HT1080 (cell line): ENCODE measurements at regions not wholly inside any gene's neighbourhood (a gene's known extent, or its start where the extent isn't known, plus 50 kb on each side); places are given as distances from the start of the nearest gene placed in this dataset.
A peak's percentile ranks its signal among the peaks of the same experiment; 100 is the strongest.
"Not testable (repeated sequence)": the region's sequence is repeated elsewhere in the genome, so short reads cannot be mapped to it uniquely, and the experiment has no call there.

ENCODE experiments used
- DNase-seq: peaks from one replicate; pipeline ENCODE4 v3.0.0-alpha.2; 2015; ENCODE audit warnings: low read depth

DNA sequence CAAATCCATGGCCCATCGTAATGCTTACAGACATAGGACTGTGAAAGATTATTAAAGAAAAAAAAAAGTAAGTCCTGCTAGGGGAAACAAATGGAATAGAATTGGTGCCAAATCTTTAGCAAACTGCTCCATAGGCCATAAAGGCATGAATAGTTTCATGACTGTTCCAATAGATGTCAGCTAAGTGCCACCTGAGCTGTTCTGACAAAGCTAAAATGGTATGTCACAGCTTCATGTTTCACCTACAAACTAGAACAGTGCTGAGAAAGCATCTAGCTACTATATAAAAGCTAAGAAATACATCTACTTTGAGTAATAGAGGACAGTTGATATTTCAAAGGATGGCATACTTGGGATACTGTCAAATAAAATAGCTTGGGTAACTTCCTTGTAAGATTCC is 771.6 kb upstream of the CA10 start:
- DNase-seq = no peak

DNA sequence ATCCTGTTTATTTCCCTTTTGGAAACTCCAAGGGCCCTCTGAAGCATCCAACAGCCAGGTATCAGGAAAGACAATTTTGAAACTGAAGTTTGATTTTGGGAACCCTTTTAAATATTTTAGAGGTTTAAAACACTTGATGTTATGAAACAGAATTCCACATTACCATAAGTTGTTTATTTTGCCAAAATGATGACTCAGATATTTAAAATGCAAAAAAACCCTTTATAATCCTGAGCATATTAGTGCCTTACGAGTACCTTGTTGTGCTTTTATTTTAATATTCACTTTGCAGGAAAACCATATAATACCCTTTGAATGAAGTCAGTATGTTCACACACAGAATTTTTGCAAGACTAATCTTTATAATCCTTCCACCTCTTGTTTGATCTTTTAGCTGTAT is 765.1 kb upstream of the CA10 start:
- no peak for DNase-seq

DNA sequence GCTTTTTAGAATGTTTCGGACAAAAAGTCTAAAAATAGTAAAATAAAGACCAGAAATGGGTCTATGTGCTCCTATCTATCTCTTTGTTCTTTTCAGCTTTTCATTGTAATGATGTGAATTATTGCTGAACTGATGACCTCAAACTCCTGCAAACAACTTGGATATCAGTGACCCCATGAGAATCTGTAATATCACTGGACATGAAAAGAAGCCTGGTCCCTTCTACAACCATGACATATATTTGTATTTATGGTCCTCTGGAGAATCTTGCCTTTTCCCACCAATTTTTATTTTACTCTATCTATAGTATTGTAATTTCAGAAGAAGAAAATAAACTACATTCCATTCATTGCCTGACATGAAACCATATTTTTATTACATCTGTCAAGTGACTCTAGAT is 740.7 kb upstream of the CA10 start:
- DNase-seq = no peak

DNA sequence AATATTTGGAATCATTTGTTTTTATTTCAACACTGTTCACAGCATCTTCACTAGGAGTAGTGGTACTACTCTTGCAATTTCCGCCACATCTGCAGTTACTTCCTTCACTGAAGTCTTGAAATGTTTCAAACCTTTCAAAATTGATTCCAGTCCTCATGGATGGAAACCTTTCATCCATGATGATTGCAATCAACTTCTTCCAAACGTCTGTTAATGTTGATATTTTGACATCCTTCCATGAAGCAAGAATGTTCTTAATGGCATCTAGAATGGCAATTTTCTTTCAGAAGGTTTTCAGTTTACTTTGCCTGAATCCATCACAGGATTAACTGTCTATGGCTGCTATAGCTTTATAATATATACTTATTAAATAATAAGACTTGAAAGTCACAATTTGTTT is 736.8 kb upstream of the CA10 start:
- no peak for DNase-seq

DNA sequence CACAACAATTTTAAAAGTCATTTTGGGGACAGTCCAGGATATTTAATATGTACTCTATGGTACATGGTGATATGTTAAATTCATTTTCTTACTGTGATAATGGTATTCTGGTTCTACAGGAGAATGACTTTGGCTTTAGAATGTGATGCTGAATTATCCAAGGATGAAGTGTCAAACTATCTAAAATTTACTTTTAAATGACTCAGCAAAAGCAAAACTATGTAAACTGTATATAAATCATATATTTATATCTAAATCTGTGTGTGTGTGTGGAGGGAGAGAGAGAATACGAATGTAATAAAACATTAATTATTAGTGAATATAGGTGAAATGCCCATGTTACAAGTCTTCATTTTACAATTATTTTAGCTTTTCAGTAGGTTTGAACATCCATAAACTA is 733.8 kb upstream of the CA10 start:
- no peak for DNase-seq

DNA sequence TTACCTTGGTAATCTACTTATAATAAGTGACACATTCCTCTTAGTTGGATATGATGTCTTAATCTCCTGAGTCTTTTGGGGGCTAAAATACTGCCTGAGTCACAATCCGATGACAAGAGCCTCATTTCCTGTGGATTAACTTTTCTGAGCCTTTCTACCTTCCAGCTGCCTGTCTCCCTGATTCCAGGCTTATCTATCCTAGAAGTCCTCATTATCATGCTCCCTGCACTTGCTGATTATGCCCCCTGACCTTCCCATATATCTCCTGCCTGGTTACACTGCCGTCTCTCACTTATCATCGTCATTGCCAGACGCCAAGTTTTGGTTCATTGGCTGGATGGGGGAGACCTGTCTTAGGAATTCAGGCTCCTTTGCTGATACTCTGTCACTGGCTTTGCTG is 727.4 kb upstream of the CA10 start:
- DNase-seq = peak; percentile 7

DNA sequence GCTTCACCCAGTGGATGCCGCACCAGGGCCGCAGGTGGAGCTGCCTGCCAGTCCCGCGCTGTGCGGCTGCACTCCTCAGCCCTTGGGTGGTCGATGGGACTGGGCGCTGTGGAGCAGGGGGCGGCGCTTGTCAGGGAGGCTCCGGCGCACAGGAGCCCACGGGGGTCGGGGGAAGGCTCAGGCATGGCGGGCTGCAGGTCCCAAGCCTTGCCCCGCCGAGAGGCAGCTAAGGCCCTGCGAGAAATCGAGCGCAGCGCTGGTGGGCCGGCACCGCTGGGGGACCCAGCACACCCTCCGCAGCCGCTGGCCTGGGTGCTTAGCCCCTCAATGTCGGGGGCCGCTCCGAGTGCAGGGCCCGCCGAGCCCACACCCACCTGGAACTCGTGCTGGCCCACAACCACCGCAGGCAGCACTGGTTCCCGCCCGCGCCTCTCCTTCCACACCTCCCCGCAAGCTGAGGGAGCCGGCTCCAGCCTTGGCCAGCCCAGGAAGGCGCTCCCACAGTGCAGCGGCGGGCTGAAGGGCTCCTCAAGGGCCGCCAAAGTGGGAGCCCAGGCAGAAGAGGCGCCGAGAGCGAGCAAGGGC is 725.5 kb upstream of the CA10 start:
- not testable (repeated sequence) for DNase-seq

DNA sequence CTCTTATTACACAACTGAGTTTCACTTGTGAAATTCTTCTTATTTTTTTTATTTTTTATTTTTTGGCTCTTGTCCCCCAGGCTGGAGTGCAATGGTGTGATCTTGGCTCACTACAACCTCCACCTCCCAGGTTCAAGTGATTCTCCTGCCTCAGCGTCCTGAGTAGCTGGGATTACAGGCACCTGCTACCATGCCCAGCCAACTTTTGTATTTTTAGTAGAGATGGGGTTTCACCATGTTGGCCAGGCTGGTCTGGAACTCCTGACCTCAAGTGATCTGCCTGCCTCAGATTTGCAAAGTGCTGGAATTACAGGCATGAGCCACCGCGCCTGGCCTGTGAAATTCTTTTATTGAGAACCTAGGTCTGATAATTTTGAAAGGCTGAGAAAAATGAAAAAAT is 688.3 kb upstream of the CA10 start:
- not testable (repeated sequence) for DNase-seq

DNA sequence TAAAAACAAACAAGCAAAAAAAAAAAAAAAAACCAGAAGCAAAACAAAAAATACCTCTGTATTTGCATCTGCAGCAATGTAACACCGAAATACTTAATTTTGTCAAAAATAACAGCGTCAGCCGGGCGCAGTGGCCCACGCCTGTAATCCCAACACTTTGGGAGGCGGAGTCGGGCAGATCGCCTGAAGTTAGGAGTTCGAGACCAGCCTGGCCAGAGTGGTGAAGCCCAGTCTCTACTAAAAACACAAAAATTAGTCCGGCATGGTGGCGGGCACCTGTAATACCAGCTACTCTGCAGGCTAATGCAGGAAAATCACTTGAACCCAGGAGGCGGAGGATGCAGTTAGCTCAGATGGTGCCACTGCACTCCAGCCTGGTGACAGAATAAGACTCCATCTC is 683.5 kb upstream of the CA10 start:
- DNase-seq = no peak

DNA sequence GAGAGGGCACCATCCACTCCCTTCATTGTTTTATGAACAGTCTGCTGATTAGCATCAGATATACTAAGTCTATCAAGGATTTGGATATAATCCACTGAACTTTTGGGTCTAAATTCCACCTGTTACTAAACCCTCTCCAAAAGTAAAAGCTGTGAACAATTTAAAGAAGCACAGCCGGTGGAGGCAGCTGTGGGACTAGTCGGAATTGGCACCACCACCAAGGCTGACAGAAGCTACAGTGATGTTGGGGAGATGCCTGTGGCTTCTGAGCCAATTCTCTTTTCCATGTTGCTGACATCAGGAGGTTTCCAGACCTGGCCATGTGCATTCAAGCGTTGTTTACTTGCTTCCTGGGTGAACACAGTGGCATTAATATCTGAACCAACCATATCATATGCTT is 679.0 kb upstream of the CA10 start:
- no peak for DNase-seq

DNA sequence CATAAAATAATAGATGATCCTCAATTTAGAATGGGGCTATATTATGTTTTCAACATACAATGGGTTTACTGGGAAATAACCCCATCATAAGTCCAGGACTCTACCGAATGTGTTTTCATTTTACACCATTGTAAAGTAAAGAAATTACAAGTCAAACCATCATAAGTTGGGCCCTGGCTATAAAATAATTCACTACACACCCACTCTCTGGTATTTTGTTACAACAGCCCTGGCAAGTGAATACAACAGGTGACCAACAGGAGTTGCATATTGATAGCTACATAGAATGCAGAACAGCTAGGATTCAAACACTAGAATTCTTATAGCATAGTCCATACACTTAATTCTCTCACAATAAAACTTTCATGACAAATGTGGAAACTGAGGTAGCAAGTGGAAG is 673.0 kb upstream of the CA10 start:
- no peak for DNase-seq

DNA sequence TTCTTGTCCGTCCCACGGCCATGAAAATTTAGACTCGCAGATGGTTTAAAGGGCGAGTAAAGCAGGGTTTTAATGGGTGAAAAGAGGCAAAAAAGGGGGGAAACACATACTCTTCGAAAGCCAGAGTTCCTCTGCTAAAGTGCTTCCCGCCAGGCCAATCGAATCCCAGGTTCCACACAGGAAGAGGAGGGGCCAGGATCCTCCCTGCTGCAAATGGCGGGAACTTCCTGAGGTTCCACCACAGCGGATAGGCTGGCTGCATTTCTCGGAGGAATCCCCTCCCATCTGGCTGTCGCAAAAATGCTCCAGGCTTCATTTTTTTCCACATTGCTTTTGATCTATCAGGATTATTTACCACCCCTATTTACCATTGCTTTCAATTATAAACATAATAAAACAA is 670.1 kb upstream of the CA10 start:
- peak; percentile 85 for DNase-seq

DNA sequence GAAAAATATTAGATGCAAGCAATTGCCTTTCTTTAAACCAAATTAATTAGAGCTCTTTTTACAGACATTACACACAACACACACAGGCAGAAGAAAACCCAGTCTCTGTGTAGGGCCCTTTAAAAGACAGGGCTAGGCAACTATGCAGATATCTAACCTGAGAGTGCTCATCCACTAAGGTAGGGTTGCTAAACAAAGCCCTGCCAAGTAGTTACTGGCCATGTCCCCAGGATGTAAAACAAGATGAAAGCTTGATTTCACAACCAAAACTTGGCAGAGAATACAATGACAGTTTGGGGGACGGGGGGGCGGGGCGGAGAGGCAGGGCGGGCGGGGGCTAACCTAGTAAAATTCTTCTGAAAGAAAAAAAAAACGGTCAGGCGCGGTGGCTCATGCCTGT is 669.0 kb upstream of the CA10 start:
- DNase-seq = no peak

DNA sequence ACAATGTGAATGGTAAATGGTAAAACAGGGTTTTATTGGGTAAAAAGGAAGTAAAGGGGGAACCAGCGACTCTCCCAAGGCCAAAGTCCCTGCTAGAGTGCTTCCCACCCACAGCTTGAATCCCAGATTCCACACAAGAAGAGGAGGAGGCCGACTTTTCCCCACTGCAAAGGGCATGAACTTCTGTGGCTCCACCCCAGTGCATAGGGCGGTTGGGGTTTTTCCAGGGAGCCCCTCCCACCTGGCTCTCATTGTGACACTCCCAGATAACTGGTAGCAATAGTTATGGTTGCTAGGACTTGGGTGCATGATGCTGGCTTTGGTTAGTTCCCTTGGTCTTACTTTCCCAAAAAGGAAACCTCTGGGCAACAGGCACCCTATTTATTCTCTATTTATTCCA is 666.0 kb upstream of the CA10 start:
- no peak for DNase-seq

DNA sequence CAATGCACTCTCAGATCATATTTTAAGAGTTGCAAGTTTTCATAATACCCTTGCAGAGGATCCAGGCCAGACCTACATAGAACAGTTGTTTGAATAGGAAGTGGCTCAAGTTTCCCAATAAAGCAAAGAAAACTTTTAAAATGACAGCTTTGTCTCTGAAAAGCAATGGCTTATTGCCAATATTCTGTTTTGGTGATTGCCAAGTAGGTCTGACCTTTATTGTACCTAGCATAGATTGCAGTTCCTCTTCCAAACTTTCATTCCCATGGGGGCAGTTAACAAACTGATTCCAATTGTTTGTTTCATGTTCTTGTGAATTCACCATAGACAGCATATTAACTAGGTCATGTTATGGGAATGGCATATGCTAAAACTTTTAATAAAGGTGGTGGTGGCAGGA is 664.6 kb upstream of the CA10 start:
- no peak for DNase-seq

DNA sequence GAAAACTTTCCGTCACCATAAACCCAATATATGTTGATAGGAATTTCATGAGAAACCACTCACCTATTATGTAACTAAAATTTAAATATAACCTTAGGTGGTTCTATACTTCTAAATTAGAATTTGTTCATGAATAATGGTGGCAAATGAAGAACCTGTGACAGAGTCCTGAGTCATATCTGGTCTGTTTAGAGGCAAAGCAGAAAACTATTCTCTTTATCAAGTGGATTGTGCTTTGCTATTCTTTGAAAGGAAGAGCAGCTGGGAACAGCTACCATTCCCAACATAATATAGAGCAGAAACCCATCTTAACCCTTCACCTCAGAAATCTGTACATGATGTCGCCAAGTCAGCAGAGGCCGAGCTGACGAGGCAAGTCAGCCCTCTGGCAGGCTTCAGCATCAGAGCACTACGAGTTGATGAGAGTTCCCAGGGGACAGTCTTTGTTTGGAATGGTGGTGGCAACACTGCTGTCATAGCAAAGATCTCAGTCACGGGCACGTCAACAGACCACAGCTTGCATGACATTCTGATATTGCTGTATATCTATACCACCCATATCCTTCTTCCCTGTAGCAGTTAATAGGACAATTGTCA is 631.9 kb upstream of the CA10 start:
- DNase-seq = peak; percentile 56

DNA sequence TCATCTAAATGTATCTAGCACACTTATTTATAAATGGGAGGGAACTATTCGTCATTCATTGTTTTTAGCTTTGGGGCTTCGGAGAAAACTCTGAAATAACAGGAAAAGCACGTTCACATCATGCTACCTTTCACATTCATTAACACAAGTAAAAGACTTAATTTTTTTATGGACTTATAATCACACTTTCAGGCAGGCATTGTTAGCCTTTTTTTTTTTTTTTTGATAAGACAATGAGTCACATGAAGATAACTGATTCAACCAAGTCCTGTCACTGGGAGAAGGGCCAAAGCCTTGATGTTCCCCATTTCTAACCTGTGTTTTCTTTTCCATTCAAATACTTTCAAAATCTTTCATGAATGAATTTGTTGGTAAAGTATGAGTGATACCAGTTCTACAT is 631.3 kb upstream of the CA10 start:
- peak; percentile 24 for DNase-seq

DNA sequence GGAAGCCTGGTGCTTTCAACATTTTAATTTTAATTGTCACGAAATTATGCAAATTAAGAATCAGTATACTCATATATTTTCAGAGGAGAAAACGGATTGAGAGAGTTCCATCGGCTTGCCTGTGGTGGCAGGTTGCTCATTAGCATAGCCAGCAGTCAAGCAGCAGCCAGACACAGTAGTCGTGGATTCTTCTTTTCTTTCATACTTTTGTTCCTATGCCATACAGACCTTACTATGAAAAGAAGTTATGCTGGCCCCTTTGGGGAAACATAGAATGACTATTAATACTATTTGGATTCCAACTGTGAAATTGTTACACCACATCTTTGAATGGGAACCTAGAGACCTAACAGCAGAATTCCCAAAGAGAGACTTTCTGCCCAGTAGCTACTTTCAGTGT is 617.7 kb upstream of the CA10 start:
- DNase-seq = no peak

DNA sequence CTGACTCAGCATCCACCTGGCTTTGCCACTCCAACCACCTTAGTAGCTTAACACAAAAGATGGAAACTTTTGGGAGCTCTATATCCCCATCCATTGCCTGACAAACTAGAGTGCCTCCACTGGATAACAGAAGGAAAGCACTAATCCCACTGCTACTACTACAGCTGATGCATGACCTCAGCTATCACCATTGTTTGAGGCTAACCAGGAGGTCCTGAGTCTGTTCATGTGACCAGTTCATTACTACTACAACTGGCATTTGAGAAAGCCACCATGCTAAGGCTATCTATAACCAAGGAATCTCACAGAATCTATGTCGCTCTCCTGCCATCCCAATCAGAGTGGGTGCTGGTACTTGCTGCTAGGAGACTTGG is 604.3 kb upstream of the CA10 start:
- no peak for DNase-seq

DNA sequence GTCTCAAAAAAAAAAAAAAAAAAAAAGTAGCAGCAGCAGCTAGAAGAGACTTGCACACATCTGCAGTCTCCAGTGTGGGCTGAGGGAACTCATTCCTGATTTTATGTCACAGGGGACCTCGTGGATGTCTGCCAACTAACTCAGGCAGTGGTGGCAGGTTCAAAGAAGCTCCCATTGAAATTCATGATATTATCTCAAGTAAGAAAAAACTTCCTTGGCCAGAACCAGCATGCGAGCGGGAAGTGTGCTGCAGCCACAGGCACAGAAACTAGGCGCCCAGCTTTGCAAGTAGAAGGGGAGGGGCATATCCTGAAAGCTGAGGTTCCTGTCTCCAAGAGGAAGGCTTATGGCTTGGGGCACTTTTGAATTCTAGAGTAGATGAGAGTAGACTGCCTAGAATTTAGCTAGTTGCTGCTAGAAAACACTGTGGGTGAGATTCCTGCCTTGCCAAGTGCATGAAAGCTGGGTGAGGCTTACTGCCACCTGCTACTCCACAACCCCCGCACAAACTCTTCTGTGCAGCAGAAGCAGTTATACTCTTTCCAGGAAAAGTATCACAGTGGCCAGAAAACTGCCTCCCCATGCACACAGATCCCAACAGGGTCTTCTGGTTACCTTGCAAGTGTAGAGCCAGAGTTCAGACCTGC is 603.8 kb upstream of the CA10 start:
- DNase-seq = no peak

DNA sequence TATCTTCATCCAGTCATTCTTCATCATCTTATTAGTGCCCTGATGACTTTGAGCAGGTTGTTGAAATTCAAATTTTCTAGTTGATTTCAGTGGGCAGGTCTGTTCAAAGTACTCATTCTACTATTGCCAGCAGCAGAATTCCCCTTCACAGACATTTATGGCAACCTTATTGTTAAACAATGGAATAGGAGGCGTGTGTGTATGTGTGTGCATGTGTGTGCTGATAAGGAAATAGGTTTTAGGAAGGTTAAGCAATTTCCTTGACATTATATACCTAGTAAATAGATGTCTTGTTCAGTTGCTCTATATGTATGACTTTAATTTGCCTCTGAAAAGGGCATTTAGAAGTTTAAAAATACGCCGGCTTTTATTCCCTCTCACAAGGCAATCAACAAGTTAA is 601.4 kb upstream of the CA10 start:
- no peak for DNase-seq

DNA sequence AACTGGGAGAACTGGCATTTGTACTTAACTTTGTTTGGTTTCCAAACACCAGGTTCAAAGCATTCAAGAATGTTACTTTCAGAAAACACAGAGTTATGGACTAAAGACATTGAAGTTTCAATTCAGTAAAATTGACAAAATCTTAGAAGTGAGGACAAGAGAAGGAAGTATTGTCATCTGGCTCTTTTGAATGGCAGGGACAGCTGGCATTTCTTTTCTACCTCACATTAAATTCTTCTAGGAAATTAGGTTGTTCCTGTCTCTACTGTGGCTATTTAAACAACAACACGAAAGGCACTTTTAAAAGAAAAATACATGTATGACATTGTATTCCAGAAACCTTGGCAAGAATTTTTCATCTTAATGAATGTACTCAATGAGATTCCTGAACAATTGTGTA is 600.0 kb upstream of the CA10 start:
- DNase-seq = no peak

DNA sequence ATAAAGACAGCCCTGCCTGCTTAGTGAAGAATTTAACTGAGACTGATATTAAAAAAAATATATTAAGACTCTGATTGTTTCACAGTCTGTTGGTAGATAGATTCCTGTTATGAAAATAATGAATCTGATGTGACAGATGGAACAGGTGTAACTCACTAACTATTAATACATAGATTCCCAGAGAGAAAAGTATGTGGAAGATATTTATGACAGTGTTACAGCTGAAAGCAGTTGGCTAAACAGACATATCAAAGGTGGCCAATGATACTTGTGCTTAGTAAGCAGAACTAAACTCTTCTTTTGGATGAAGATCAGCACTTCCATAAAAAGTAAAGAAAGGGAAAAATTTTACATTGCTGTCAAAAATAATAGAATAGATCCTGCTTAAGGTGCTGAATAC is 598.2 kb upstream of the CA10 start:
- DNase-seq = no peak

DNA sequence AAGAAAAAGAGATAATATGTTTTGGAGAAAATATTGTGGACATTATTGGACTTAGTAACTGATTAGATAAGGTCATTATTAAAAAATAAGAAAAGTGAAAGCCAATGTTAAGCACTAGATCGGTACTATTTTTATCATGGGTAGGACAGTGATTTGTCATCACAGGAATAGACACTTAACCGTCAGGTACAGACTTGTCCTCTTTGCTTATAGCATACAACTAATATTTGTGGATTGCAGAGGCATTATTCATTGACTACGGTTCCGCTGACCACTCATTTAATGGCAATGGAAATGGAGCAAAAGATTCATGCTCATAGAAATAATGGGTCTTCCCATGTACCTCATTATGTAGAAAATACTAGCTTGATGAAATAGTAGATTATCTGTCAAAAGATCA is 596.3 kb upstream of the CA10 start:
- no peak for DNase-seq
